SK-N-MC (cell line): ENCODE measurements at regions not wholly inside any gene's neighbourhood (a gene's known extent, or its start where the extent isn't known, plus 50 kb on each side); places are given as distances from the start of the nearest gene placed in this dataset.

ENCODE experiments used
- EZH2 ChIP-seq: fragments of 200-600 bp; sonication (generic); IDR thresholded peaks from one replicate; pipeline ENCODE4 v1.6.1; 2017; ENCODE audit warnings: antibody characterized with exemption
- POLR2AphosphoS5 ChIP-seq: IDR thresholded peaks from 2 replicates; pipeline ENCODE4 v1.6.1; 2012; ENCODE audit warnings: mild to moderate bottlenecking, low read depth, low read length, borderline replicate concordance

- no peak for TF ChIP-seq POLR2AphosphoS5
- no peak for TF ChIP-seq EZH2
Observed at GRCh38 chr4:145271194-145271593, 90.8 kb upstream of the OTUD4 start.
